ENCODE measurements at regions not wholly inside any gene's neighbourhood (a gene's known extent, or its start where the extent isn't known, plus 50 kb on each side); places are given as distances from the start of the nearest gene placed in this dataset.

GRCh38 chr1:67634396-67634935 lies 50.5 kb upstream of the GADD45A start:
- H3K9me3 ChIP-seq (replicated peaks in 1 of 3): no peaks in the 10 kb centered on the region
- H3K27me3 ChIP-seq: no peaks in the 10 kb centered on the region
- no peak for DNase-seq
- intact Hi-C loops (cut with DNase I): no loop called here
- peaks cover 0 to 4% of the 10 kb centered on the region in 2 donors for H3K4me1 ChIP-seq (replicated peaks in 1 of 2)
- H3K36me3 ChIP-seq (replicated peaks in 1 of 2): no peaks in the 10 kb centered on the region
- TF ChIP-seq CTCF (IDR thresholded peaks at IDR 0.05) (no peak), POLR2A (IDR thresholded peaks at IDR 0.05) (no peak)
- H3K4me3 ChIP-seq: no peak overlapping the region
- 88 to 94% (median 91%) methylated on average over 6 of the region's 6 CpGs for WGBS, 4 donors
- H3K27ac ChIP-seq: no peak overlapping the region

GRCh38 chr1:67635055-67635809 lies 49.8 kb upstream of the GADD45A start:
- Histone ChIP-seq H3K9me3 (replicated peaks in 1 of 3) (no peaks in the 10 kb centered on the region), H3K4me3 (no peak overlapping the region), H3K36me3 (replicated peaks in 1 of 2) (no peaks in the 10 kb centered on the region), H3K4me1 (replicated peaks in 1 of 2) (no peaks in the 10 kb centered on the region), H3K27ac (no peak overlapping the region), H3K27me3 (no peaks in the 10 kb centered on the region)
- WGBS, 4 donors: 81 to 87% (median 84%) methylated on average over 14 of the region's 14 CpGs
- TF ChIP-seq CTCF (IDR thresholded peaks at IDR 0.05) (no peak), POLR2A (IDR thresholded peaks at IDR 0.05) (no peak)
- no peak for DNase-seq
- intact Hi-C loops (cut with DNase I): no loop called here

Small RNA genes in the stretch of these regions (small RNA-seq; reads per million reads assigned to genes)
- 0.08 to 0.24 reads per million in 2 donors for gene RNU6-1031P
